IMR-90 (cell line): ENCODE measurements at regions not wholly inside any gene's neighbourhood (a gene's known extent, or its start where the extent isn't known, plus 50 kb on each side); places are given as distances from the start of the nearest gene placed in this dataset.

ENCODE experiments used
- ATAC-seq: fragments of 200-7000 bp; cut with Tn5 transposase; 2 replicates; pipeline ENCODE4 v1.9.1; 2020; ENCODE audit warnings: low read depth, mild to moderate bottlenecking, moderate library complexity
- BruUV-seq: library from RNA; stranded (reverse); fragments of 400-500 nt; replicated peaks from 2 replicates; lab custom pipeline; 2021; lab: Mats Ljungman, UMichigan
- CTCF ChIA-PET: fragments of 300-600 bp; formaldehyde crosslinking; extraction: SDS; loops from one replicate; lab custom pipeline; 2021; ENCODE audit warnings: antibody characterized with exemption; lab: Yijun Ruan, JAX
- POLR2A ChIA-PET: fragments of 300-600 bp; sonication (Branson Sonifier 250); formaldehyde crosslinking; loops from one replicate; lab custom pipeline; 2022; ENCODE audit warnings: antibody characterized with exemption; ENCODE audit not compliant: unreplicated experiment; lab: Charles Lee
- DNase-seq: peaks from one replicate; pipeline ENCODE4 v3.0.0; 2013
- H2AFZ ChIP-seq: replicated peaks from 2 replicates; pipeline ENCODE3; 2013; ENCODE audit warnings: low read length, mild to moderate bottlenecking; ENCODE audit not compliant: poor library complexity
- H2AK5ac ChIP-seq: 2 replicates; pipeline ENCODE4 v1.6.1; 2013; ENCODE audit warnings: low read depth, low read length, inconsistent platforms
- H2AK9ac ChIP-seq: replicated peaks from 2 replicates; pipeline ENCODE3; 2013; ENCODE audit warnings: mild to moderate bottlenecking, low read depth, low read length, moderate library complexity; ENCODE audit not compliant: poor library complexity
- H2BK120ac ChIP-seq: 2 replicates; pipeline ENCODE4 v1.6.1; 2013; ENCODE audit warnings: low read depth, low read length, inconsistent platforms
- H2BK15ac ChIP-seq: 3 replicates; pipeline ENCODE4 v1.6.1; 2013; ENCODE audit warnings: low read depth, low read length, inconsistent platforms
- H2BK20ac ChIP-seq: 2 replicates; pipeline ENCODE4 v1.6.1; 2013; ENCODE audit warnings: low read depth, mild to moderate bottlenecking, inconsistent platforms, low read length, moderate library complexity
- H2BK5ac ChIP-seq: 2 replicates; pipeline ENCODE4 v1.6.1; 2013; ENCODE audit warnings: mild to moderate bottlenecking, low read depth, low read length, inconsistent platforms; ENCODE audit not compliant: poor library complexity, severe bottlenecking
- H3K14ac ChIP-seq: replicated peaks from 2 replicates; pipeline ENCODE4 v1.6.1; 2013; ENCODE audit warnings: low read depth, low read length, inconsistent platforms
- H3K18ac ChIP-seq: 2 replicates; pipeline ENCODE4 v1.6.1; 2013; ENCODE audit warnings: low read depth, low read length, control low read depth
- H3K23ac ChIP-seq: 2 replicates; pipeline ENCODE4 v1.6.1; 2013; ENCODE audit warnings: low read depth, low read length, inconsistent platforms
- H3K27ac ChIP-seq: 2 replicates; pipeline ENCODE4 v1.5.1; 2013; ENCODE audit warnings: mild to moderate bottlenecking, control low read depth, low read length; ENCODE audit not compliant: insufficient read depth
- H3K27me3 ChIP-seq: 2 replicates; pipeline ENCODE4 v1.6.1; 2013; ENCODE audit warnings: low read length; ENCODE audit not compliant: control insufficient read depth, insufficient read depth
- H3K36me3 ChIP-seq: 2 replicates; pipeline ENCODE4 v1.6.1; 2013; ENCODE audit warnings: low read length, mixed read lengths; ENCODE audit not compliant: control insufficient read depth, insufficient read depth
- H3K4ac ChIP-seq: 2 replicates; pipeline ENCODE4 v1.6.1; 2013; ENCODE audit warnings: low read depth, low read length, inconsistent platforms
- H3K4me1 ChIP-seq: 2 replicates; pipeline ENCODE4 v1.6.1; 2013; ENCODE audit warnings: low read length, mixed read lengths; ENCODE audit not compliant: control insufficient read depth, insufficient read depth
- H3K4me2 ChIP-seq: 2 replicates; pipeline ENCODE4 v1.6.1; 2013; ENCODE audit warnings: low read depth, mild to moderate bottlenecking, control low read depth, low read length, moderate library complexity
- H3K4me3 ChIP-seq: 2 replicates; pipeline ENCODE4 v1.5.1; 2013; ENCODE audit warnings: low read depth, mild to moderate bottlenecking, control low read depth, low read length, moderate library complexity; ENCODE audit not compliant: insufficient read depth
- H3K56ac ChIP-seq: 2 replicates; pipeline ENCODE4 v1.6.1; 2013; ENCODE audit warnings: low read length, inconsistent platforms; ENCODE audit not compliant: insufficient read depth; ENCODE audit errors: extremely low read depth
- H3K79me1 ChIP-seq, 2 experiments: 2 replicates each; pipeline ENCODE4 v1.6.1; 2013; ENCODE audit warnings: low read length in 2 of 2, inconsistent platforms in 1 of 2, low read depth in 1 of 2
- H3K9ac ChIP-seq: 2 replicates; pipeline ENCODE4 v1.6.1; 2013; ENCODE audit warnings: low read depth, low read length, control low read depth
- H3K9me1 ChIP-seq: 2 replicates; pipeline ENCODE4 v1.6.1; 2013; ENCODE audit warnings: low read length, inconsistent platforms; ENCODE audit not compliant: insufficient read depth
- H3K9me3 ChIP-seq: 2 replicates; pipeline ENCODE4 v1.6.1; 2013; ENCODE audit warnings: low read length; ENCODE audit not compliant: control insufficient read depth, insufficient read depth
- H4K20me1 ChIP-seq: 2 replicates; pipeline ENCODE4 v1.6.1; 2013; ENCODE audit warnings: low read length, inconsistent platforms; ENCODE audit not compliant: insufficient read depth
- H4K5ac ChIP-seq: 2 replicates; pipeline ENCODE4 v1.6.1; 2013; ENCODE audit warnings: mild to moderate bottlenecking, low read depth, low read length, control low read depth
- H4K8ac ChIP-seq, 2 experiments: 2 replicates each; pipeline ENCODE4 v1.6.1; 2013; ENCODE audit warnings: low read depth in 2 of 2, low read length in 2 of 2, control low read depth in 1 of 2, inconsistent platforms in 1 of 2
- H4K91ac ChIP-seq: 2 replicates; pipeline ENCODE4 v1.6.1; 2013; ENCODE audit warnings: low read depth, low read length, inconsistent platforms; ENCODE audit not compliant: insufficient read depth
- CEBPB ChIP-seq: IDR thresholded peaks from 2 replicates; pipeline ENCODE4 v1.6.1; 2012; ENCODE audit warnings: low read depth, low read length, improper control_type of control experiment
- RCOR1 ChIP-seq: IDR thresholded peaks from 2 replicates; pipeline ENCODE4 v1.6.1; 2012; ENCODE audit warnings: mild to moderate bottlenecking, low read length, improper control_type of control experiment; ENCODE audit not compliant: insufficient replicate concordance
- WGBS, 2 experiments: methylation state at CpG; one replicate each; pipeline versions ENCODE4 v1.1.5 to v1.1.7; 2013; ENCODE audit warnings: missing lambda C conversion rate in 2 of 2; ENCODE audit not compliant: insufficient read length in 1 of 2; ENCODE audit errors: extremely low coverage in 2 of 2; 5-methylcytosine and 5-hydroxymethylcytosine counted together
- dilution Hi-C: fragments of 300-500 bp; cut with HindIII; formaldehyde crosslinking; loops from one replicate; pipeline ENCODE4 v1.14.3; 2018; ENCODE audit warnings: low sequenced_read_pairs; ENCODE audit not compliant: unreplicated experiment
- in situ Hi-C: fragments of 300-500 bp; cut with MboI; formaldehyde crosslinking; loops from 3 replicates; pipeline ENCODE4 v1.14.3; 2019; ENCODE audit warnings: low sequenced_read_pairs, inconsistent platforms, mixed read lengths
- intact Hi-C: fragments of 100-400 bp; cut with micrococcal nuclease; formaldehyde crosslinking; loops from 2 replicates; pipeline ENCODE4 v1.10.0; 2022

DNA sequence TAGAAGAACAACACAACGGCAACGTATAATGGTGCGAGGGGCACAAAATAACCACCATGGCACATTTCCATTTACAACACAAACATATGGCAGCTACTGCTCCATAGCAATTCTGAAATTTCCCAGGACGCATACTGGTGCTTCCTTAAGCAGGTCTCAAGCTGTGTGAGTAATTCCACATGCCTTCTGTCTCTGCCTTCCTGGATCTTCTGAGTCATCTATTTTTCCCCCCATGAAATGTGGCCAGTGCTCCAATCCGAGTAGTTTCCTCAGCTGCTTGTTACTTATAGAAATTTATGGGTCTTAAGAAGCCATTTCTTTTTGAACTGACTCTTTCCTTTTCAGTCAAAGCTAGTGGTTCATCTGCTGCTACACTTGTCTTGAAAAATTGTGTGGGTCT lies 256.6 kb upstream of the KLF6 start:
- no peaks in the 10 kb centered on the region for H3K4me1 ChIP-seq
- no peak for ATAC-seq

More for the DNA sequence above, 256.6 kb upstream of the KLF6 start:
- Histone ChIP-seq H4K8ac (no peak overlapping the region), H2AK9ac (no peak overlapping the region), H2BK120ac (no peak overlapping the region), H4K91ac (no peak overlapping the region), H3K4me2 (no peak overlapping the region), H3K27me3 (no peaks in the 10 kb centered on the region), H2AK5ac (no peak overlapping the region), H2BK20ac (no peak overlapping the region), H2AFZ (no peak overlapping the region), H3K79me1 (no peaks in the 10 kb centered on the region), H3K9me1 (no peaks in the 10 kb centered on the region), H3K36me3 (no peaks in the 10 kb centered on the region), H3K9me3 (peaks cover 13% of the 10 kb centered on the region), H2BK5ac (no peak overlapping the region), H3K9ac (no peak overlapping the region), H3K14ac (no peak overlapping the region), H3K18ac (no peak overlapping the region), H3K4ac (no peak overlapping the region), H3K27ac (no peak overlapping the region), H2BK15ac (no peak overlapping the region), H4K20me1 (no peaks in the 10 kb centered on the region), H3K56ac (no peak overlapping the region), H3K23ac (no peak overlapping the region), H3K4me3 (no peak overlapping the region), H4K5ac (no peak overlapping the region)
- no peak for DNase-seq
- TF ChIP-seq RCOR1, result no peak
- TF ChIP-seq CEBPB, result no peak
- CTCF ChIA-PET, result interaction anchor here (0.7 to 1.3 kb wide), 2 partner anchors 8 to 530 kb away, joined by 3 to 6 read pairs; no protein-coding TSS in a partner anchor
- WGBS, 2 experiments, result no CpG with 5 or more reads among the region's 5 CpGs
- dilution Hi-C loops, result no loop called here
- POLR2A ChIA-PET, result no interaction called here
- intact Hi-C loops, result no loop called here
- no TSS peak for BruUV-seq
- in situ Hi-C loops, result no loop called here
